Muscle of back (tissue), 3 donors: ENCODE measurements at regions not wholly inside any gene's neighbourhood (a gene's known extent, or its start where the extent isn't known, plus 50 kb on each side); places are given as distances from the start of the nearest gene placed in this dataset.
"Not testable (repeated sequence)": the region's sequence is repeated elsewhere in the genome, so short reads cannot be mapped to it uniquely, and the experiment has no call there.

Experiments
- DNase-seq, 3 donors: peaks; one replicate each; pipeline versions ENCODE4 v3.0.0 to v3.0.0-alpha.2; 2013

GRCh38 chr2:234861841-234862735, 89.7 kb upstream of the SH3BP4 start:
- DNase-seq, result peak in 1 of 3 donors; percentile 53

DNA sequence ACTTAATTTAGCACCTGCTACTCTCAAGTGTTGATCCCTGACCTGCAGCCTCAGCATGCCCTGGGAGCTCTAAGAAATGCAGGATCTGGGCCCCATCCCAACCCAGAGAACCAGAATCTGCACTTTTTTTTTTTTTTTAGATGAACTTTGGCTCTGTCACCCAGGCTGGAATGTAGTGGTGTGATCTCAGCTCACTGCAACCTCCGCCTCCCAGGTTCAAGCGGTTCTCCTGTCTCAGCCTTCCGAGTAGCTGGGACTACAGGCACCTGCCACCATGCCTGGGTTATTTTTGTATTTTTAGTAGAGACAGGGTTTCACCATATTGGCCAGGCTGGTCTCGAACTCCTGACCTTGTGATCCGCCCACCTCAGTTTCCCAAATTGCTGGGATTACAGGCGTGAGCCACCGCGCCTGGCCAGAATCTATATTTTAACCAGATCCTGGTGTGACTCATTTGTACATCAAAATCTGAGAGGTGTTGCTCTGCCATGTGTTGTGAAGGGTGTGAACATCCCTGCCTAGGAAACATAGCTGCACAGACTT, 92.4 kb upstream of the SH3BP4 start:
- DNase-seq, result not testable (repeated sequence)

DNA sequence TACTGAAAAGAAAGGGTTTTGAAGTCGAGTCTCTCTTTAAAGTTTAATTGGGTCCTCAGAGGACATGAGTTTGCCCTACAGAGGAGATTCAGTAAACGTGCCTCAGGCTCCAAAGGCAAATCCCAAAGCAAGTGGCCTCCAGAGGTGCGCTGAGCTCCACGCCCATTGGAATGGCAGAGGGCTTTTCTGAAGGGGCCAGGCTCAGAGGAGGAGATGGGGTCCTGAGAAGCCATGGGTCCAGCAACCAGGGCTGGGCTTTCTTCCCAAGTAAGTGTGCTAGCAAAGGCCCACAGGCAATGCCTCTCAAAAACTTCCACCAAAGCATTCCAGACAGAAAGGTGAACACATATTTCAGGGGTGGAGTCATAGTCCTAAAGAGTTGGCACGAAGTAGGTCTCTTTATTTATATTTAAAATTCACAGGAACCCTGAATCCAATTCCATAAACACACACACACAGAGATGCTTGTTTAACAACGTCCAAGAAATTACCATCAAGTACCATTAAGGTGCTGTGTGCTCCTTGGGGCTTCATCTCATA, 93.0 kb upstream of the SH3BP4 start:
- no peak for DNase-seq

DNA sequence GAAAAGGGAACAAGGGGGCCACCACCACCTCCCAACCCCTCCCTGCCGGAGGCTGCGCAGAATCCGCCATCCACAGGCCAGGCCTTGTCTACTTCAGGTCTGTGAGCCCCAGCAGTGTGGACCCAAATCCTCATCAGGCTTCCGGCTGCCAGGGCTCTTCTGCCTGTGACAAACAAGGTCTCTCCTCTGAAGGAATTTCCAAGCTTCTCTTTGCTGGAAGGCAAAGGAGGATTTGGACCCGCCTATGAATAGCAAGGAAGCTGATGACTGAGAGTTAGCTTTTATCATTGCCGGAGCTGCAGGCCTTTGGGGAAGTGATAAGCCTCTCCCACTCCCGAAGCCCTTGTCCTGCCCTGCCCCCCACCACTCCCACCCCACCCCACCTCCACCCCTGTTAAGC, 93.7 kb upstream of the SH3BP4 start:
- no peak for DNase-seq

DNA sequence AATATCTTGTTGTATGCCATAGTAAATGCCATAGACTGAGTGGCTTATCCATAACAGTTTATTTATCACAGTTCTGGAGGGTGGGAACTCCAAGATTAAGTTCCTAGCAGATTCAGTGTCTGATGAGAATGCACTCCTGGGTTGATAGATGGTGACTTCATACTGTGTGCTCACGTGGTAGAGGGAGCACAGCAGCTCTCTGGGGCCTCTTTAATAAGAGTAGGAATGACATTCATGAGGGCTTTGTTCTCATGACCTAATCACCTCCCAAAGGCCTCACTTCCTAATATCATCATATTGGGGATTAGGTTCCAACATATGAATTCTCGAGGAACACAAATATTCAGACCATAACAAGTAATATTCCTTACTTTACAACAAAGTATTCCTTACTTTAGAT, 98.1 kb upstream of the SH3BP4 start:
- no peak for DNase-seq

DNA sequence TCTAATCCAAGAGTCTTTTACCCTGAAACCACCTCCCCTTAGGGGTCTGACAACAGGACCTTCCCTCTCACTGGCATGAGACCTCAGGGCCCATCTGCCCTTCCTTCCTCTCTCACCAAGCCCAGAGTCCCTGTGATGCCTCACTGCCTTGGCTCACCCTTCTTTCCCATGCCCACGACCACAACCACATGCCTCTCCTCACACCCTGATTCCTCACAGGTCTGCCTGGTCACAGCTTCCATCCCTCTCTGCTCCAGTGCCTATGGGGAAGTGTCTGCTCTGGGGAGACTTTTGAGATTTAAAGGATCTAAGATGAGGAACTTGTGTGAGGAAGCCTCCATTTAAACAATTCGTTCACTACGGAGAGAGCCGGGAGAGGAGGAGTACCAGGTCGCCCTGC, 98.9 kb upstream of the SH3BP4 start:
- DNase-seq, result no peak

DNA sequence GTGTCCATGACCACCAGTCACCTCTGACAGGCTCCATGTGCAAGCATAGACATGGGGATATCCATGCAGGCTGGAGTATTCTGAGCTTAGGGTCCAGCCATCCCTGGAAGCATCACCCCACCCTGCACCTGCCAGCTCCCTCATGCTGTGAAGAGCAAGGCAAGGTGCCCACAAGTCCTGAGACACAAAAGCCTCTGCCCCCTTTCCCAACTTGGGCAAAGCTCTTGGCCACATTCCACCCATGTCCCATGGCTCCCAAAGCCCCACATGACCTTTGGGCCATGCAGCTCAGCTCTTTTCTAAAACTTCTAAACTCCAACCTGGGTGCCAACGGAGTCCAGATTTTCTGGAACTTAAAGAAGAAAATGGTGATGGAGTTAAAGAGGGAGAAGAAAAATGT, 99.8 kb upstream of the SH3BP4 start:
- DNase-seq, result no peak

- DNase-seq, result no peak
These were observed 100.4 kb upstream of the SH3BP4 start for GRCh38 chr2:234851451-234851850.

- no peak for DNase-seq
These were observed 101.0 kb upstream of the SH3BP4 start for GRCh38 chr2:234850818-234851217.

DNA sequence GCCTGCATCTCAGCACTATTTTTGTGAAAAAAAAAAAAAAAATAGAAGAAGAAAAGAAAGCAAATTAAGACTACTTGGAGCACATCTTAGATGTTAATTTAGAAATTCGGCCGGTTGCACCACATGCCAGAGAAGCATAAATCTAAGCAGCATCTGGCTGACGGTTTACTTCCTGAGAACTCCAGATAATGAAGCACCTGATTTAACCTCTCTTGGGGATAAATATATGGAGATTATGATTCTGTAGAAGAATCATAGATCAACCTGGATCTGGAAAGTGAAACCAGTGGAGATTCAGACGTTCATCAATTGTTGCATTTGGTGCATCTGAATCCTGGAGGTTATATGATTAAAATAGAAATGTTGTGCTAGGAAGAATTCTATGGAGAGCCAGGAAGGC, 102.1 kb upstream of the SH3BP4 start:
- no peak for DNase-seq

DNA sequence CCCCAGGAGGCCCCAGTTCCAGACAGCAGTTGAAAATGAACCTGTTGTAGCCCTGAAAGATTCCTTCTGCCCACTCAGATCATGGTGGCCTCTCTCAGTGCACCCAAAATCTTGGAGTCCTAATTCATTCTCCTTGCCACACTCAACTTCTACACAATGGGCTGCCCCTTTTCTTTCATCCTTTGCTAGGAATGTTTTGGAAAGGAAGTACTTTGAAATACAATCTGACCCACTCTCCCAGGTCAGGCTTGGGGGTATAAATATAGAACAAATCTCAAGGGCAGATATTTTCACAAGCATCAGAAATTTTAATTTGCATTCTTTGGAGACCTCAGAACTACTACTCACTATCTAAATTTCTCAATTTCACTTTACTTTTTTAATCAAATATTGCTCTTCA, 103.2 kb upstream of the SH3BP4 start:
- no peak for DNase-seq

DNA sequence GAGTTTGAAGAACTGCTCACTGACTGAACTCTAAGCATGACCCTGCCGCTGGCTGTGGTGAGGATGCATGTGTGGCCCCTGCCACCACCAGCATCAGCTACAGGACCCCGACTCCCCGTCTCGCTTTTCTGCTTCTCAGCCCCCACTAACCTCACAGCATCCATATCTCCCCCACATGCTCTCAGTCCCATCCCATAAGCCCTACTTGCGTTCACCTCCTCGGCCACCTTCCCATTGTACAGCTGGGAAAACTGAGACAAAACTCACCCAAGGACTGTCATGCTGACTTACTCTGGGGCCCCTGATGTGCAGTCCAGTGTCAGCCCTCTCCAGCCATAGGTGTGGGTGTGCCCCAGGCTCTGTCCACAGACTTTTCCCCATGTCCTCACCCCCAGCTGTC, 104.2 kb upstream of the SH3BP4 start:
- no peak for DNase-seq

GRCh38 chr2:234847364-234847635, 104.5 kb upstream of the SH3BP4 start:
- no peak for DNase-seq

GRCh38 chr2:234846599-234847363, 105.0 kb upstream of the SH3BP4 start:
- no peak for DNase-seq

DNA sequence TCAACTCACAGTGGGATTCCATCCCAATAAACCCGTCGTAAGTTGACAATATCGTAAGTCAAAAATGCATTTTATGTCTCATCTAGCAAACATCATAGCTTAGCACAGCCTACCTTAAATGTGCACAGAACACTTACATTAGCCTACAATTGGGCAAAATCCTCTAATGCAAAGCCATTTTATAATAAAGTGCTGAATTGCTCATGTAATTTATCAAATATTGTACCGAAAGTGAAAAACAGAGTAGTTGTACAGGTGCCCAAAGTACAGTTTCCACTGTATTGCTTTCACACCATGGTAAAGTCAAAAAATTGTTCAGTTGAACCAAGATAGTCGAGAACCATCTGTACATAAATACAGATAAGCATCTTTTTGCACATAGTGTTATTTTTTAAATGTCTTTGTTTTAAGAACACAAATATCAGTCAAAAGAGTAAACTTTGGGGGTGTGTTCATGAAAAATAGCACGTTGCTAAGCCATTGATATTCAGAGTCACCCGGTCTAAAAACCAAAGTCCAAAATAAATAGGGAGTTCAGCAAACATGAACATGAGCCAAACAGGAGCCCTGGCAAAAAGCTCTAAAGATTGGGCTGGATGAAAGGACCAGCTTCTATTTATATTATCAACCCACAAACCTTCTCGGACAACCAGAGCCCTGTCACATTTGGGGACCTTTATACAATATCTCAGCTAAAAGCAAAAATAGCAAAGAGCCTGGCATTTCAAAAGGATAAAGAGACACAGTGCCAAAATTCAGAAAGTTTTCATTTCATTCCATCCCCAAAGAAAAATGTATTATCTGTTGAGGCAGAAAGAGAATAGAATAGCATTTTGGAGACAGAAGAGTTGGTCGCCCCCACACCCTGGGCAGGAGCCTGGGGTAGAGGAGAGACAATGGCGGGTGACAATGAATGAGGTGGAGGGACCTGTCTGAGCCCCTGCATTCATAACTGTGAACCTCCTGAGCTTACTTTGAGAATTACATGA, 105.9 kb upstream of the SH3BP4 start:
- no peak for DNase-seq

DNA sequence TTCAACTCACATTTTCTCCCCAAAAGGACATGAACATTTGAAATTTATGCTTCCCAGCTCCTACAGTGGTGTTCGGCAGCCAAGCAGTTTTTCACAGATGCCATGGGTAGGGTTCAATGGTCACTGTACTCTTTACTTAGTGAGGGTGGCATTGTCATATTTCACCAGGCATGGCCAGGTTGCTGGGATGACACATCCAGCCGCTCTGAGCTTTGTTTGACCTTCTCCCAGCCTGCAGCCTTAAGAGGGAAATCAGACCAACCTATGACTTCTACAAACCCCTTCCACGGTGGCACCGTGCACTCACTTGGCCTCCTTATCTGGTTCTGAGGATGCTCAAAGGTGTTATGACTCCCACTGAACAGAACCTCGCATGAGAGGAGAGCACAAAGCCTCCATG, 108.4 kb upstream of the SH3BP4 start:
- no peak for DNase-seq

GRCh38 chr2:234842753-234843152, 109.1 kb upstream of the SH3BP4 start:
- DNase-seq, result no peak

DNA sequence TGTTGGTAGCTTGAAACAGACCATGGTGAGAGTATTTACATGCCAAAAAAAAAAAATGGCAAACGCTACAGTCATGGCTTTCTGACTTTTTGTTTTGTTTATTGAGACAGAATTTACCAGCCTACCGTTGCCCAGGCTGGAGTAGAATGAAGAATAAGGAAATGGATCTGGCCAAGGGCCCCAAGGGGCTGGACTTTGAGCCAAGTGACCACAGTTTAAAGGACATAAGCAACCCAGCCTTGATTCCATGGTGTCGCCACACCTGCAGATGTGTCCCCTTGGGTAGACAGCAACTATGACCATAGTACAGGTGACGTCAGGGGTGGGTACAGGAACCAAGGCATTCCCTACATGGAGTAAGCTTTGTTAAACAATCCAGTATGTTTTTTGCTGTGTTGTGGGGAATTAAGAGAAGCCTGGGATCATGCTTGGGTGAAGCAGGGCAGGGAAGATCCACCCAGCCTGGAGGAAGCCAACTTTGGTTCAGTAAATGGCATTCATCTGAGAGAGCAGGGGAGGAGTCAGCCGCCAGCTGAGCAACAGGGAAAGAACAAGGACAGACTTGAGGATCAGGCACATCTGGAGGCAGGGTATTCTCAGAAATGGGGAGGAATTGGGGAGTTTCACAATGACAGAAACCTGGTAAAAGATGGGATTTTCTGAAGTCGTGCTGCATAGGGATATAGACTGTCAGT, 110.3 kb upstream of the SH3BP4 start:
- no peak for DNase-seq

DNA sequence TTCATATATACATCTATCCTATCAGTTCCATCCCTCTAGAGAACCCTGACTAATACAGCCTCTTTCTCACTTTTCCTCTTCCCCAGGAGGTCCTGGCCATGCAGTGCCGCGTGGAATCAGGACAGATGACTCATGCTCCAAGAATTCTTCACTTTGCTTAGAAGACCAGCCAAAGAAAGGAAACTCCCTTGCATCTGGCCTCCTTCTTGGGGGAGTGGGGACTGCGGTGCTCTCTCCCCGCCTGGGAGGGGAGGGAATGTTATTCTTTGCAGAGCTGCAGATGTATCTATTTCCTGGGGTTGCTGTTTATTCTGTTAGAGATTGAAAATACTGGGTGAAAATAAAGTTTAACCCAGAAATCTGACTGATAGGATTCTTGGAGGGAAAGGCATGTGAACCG, 111.5 kb upstream of the SH3BP4 start:
- DNase-seq, result peak; percentile 59 to 92 (median 82)

- DNase-seq, result no peak
These were observed 112.5 kb upstream of the SH3BP4 start for GRCh38 chr2:234839285-234839684.

GRCh38 chr2:234836271-234836670, 115.5 kb upstream of the SH3BP4 start:
- no peak for DNase-seq
